SK-N-SH (cell line): ENCODE measurements at regions not wholly inside any gene's neighbourhood (a gene's known extent, or its start where the extent isn't known, plus 50 kb on each side); places are given as distances from the start of the nearest gene placed in this dataset.
A peak's percentile ranks its signal among the peaks of the same experiment; 100 is the strongest.

Experiments used
- CTCF ChIA-PET: fragments of 300-600, 350-600 bp; formaldehyde crosslinking; extraction: SDS; loops from one replicate; lab custom pipeline; 2021; lab: Yijun Ruan, JAX
- POLR2A ChIA-PET: fragments of 350-600 bp; sonication (Branson Sonifier 250); formaldehyde crosslinking; extraction: SDS; loops from one replicate; lab custom pipeline; 2020; ENCODE audit warnings: antibody characterized with exemption, inconsistent platforms; lab: Yijun Ruan, JAX
- DNase-seq: peaks from one replicate; pipeline ENCODE4 v3.0.0; 2012
- H2AFZ ChIP-seq: fragments of 200-600 bp; sonication (generic); 2 replicates; pipeline ENCODE4 v1.8.1; 2016; ENCODE audit warnings: antibody characterized with exemption, mild to moderate bottlenecking, low read depth
- H3F3A ChIP-seq: fragments of 200-600 bp; sonication (generic); replicated peaks from 2 replicates; pipeline ENCODE3; 2016; ENCODE audit warnings: antibody characterized with exemption, mild to moderate bottlenecking; ENCODE audit not compliant: insufficient read depth
- H3K27ac ChIP-seq, 2 experiments: fragments of 200-500 bp in 1 of 2; fragments of 200-600 bp in 1 of 2; sonication (Bioruptor generic) in 1 of 2; sonication (generic), shearing (Covaris generic) in 1 of 2; 2 replicates each; pipeline versions ENCODE4 v1.5.1 to v1.6.1; 2014 to 2016; ENCODE audit warnings: low read depth in 2 of 2, inconsistent platforms in 1 of 2, low read length in 1 of 2, mild to moderate bottlenecking in 1 of 2, mixed read lengths in 1 of 2
- H3K27me3 ChIP-seq: fragments of 200-600 bp; sonication (generic), shearing (Covaris generic); 2 replicates; pipeline ENCODE4 v1.6.1; 2016; ENCODE audit warnings: mixed run types; ENCODE audit not compliant: insufficient read depth
- H3K36me3 ChIP-seq, 2 experiments: fragments of 200-500 bp in 1 of 2; fragments of 200-600 bp in 1 of 2; sonication (Bioruptor generic) in 1 of 2; sonication (generic) in 1 of 2; replicated peaks in 1 of 2; 2 replicates each; pipeline versions ENCODE3 to v1.5.1; 2014 to 2016; ENCODE audit warnings: low read length in 1 of 2, mild to moderate bottlenecking in 1 of 2; ENCODE audit not compliant: insufficient read depth in 2 of 2, control insufficient read depth in 1 of 2
- H3K4me1 ChIP-seq, 2 experiments: fragments of 200-500 bp in 1 of 2; fragments of 200-600 bp in 1 of 2; sonication (Bioruptor generic) in 1 of 2; sonication (generic), shearing (Covaris generic) in 1 of 2; 2 replicates each; pipeline versions ENCODE4 v1.5.1 to v1.6.1; 2014 to 2016; ENCODE audit warnings: low read depth in 1 of 2, low read length in 1 of 2, mixed run types in 1 of 2; ENCODE audit not compliant: insufficient read depth in 2 of 2, control insufficient read depth in 1 of 2
- H3K4me2 ChIP-seq: fragments of 200-600 bp; sonication (generic), shearing (Covaris generic); 2 replicates; pipeline ENCODE4 v1.6.1; 2017; ENCODE audit warnings: mixed run types
- H3K4me3 ChIP-seq, 2 experiments: fragments of 200-500 bp in 1 of 2; fragments of 200-600 bp in 1 of 2; sonication (Bioruptor generic) in 1 of 2; sonication (generic), shearing (Covaris generic) in 1 of 2; 2 replicates each; pipeline versions ENCODE4 v1.5.1 to v1.8.1; 2014 to 2016; ENCODE audit warnings: low read depth in 2 of 2, inconsistent platforms in 1 of 2, low read length in 1 of 2, mild to moderate bottlenecking in 1 of 2, mixed read lengths in 1 of 2, moderate library complexity in 1 of 2
- H3K79me2 ChIP-seq: fragments of 200-600 bp; sonication (generic); 2 replicates; pipeline ENCODE4 v1.8.1; 2017; ENCODE audit warnings: mild to moderate bottlenecking; ENCODE audit not compliant: insufficient read depth
- H3K9ac ChIP-seq: fragments of 200-600 bp; sonication (generic); 2 replicates; pipeline ENCODE4 v1.6.1; 2017; ENCODE audit warnings: mixed run types
- H3K9me2 ChIP-seq: fragments of 200-600 bp; sonication (generic); 2 replicates; pipeline ENCODE4 v1.6.1; 2017; ENCODE audit warnings: mixed run types
- H3K9me3 ChIP-seq: fragments of 200-600 bp; sonication (generic); 2 replicates; pipeline ENCODE4 v1.6.1; 2017; ENCODE audit warnings: mixed run types, mild to moderate bottlenecking, moderate library complexity
- H4K20me1 ChIP-seq: fragments of 200-600 bp; sonication (generic); 2 replicates; pipeline ENCODE4 v1.6.1; 2017; ENCODE audit warnings: mild to moderate bottlenecking, mixed run types; ENCODE audit not compliant: insufficient read depth
- EZH2phosphoT487 ChIP-seq: fragments of 200-600 bp; sonication (generic); IDR thresholded peaks from 2 replicates; pipeline ENCODE4 v1.6.1; 2017; ENCODE audit warnings: low read depth, mixed run types, mild to moderate bottlenecking, antibody characterized with exemption, moderate library complexity, borderline replicate concordance
- FOSL2 ChIP-seq: IDR thresholded peaks from 2 replicates; pipeline ENCODE4 v1.4.0; 2012; ENCODE audit warnings: low read depth, mild to moderate bottlenecking, moderate library complexity, borderline replicate concordance
- FOXJ3 ChIP-seq: sonication (generic); formaldehyde crosslinking; IDR thresholded peaks from 2 replicates; pipeline ENCODE4 v1.5.1; 2020; ENCODE audit warnings: mild to moderate bottlenecking, missing genetic modification reagents
- FOXM1 ChIP-seq: IDR thresholded peaks from 2 replicates; pipeline ENCODE4 v1.4.0; 2012; ENCODE audit warnings: low read depth, mild to moderate bottlenecking
- GABPA ChIP-seq: IDR thresholded peaks from 2 replicates; pipeline ENCODE4 v1.4.0; 2012; ENCODE audit warnings: low read depth, mild to moderate bottlenecking
- IRF3 ChIP-seq: fragments of 150-350 bp; IDR thresholded peaks from 2 replicates; pipeline ENCODE4 v1.6.1; 2016; ENCODE audit warnings: mild to moderate bottlenecking, low read depth, low read length
- MEF2A ChIP-seq: IDR thresholded peaks from 2 replicates; pipeline ENCODE4 v1.4.0; 2012; ENCODE audit warnings: low read depth, borderline replicate concordance
- RAD21 ChIP-seq: IDR thresholded peaks from 2 replicates; pipeline ENCODE4 v1.6.1; 2012; ENCODE audit warnings: mild to moderate bottlenecking, low read length
- REST ChIP-seq: IDR thresholded peaks from 2 replicates; pipeline ENCODE4 v1.6.1; 2012; ENCODE audit warnings: mild to moderate bottlenecking, low read depth, low read length, moderate library complexity
- RFX5 ChIP-seq: IDR thresholded peaks from 2 replicates; pipeline ENCODE4 v1.6.1; 2012; ENCODE audit warnings: mild to moderate bottlenecking, improper control_type of control experiment, low read length
- RXRA ChIP-seq: IDR thresholded peaks from 2 replicates; pipeline ENCODE4 v1.4.0; 2012; ENCODE audit warnings: low read depth, mild to moderate bottlenecking, borderline replicate concordance
- TEAD4 ChIP-seq: IDR thresholded peaks from 2 replicates; pipeline ENCODE4 v1.4.0; 2012; ENCODE audit warnings: mild to moderate bottlenecking, borderline replicate concordance; ENCODE audit not compliant: insufficient read depth
- YY1 ChIP-seq: IDR thresholded peaks from 2 replicates; pipeline ENCODE4 v1.4.0; 2012; ENCODE audit warnings: low read depth, mild to moderate bottlenecking
- WGBS: methylation state at CpG from one replicate; pipeline ENCODE4 v1.1.6; 2017; ENCODE audit warnings: low lambda C conversion rate; 5-methylcytosine and 5-hydroxymethylcytosine counted together
- TF ChIP-seq, protein P1 (sequence below): IDR thresholded peaks from 2 replicates; pipeline ENCODE4 v1.4.0; 2012; ENCODE audit warnings: low read depth, borderline replicate concordance
- TF ChIP-seq, protein P2 (sequence below): fragments of 150-350 bp; IDR thresholded peaks from 2 replicates; pipeline ENCODE4 v1.6.1; 2017; ENCODE audit warnings: antibody characterized with exemption, low read length, low read depth, borderline replicate concordance
- TF ChIP-seq, protein P3 (sequence below): IDR thresholded peaks from 2 replicates; pipeline ENCODE4 v1.4.0; 2012; ENCODE audit warnings: low read depth, borderline replicate concordance

DNA sequence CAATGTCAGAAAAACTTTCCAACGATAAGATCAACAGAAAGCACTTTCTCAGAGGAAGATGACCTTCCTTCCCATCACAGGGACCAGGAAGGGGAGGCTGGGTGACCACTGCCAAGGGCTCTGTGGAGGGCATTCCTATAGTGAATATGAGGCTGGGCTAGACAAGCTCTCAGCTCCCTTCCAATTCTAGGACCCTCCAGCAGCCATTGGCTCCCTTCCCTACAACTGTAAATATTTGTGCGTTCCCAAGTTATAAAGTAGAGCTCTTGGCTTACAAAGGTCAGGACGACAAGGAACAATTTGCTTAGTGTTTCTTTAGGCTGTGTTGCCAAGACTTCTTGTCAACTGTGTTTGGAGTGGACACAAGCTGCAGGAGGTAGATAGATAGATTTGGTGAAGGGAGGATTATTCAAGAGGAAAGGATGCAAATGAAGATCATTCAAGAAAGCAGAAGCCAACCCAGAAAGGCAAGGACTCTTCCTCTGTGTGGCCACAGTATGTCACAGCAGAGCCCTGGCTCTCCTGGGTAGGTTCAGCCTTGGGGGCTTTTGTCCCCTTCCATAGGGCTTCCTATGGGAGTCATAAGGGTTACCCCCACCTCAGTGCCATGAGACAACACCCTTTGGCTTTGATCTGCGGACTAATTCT, 223.6 kb upstream of the TLE3 start:
- no peak overlapping the region for H3K9ac ChIP-seq
- no peak overlapping the region for H3K4me2 ChIP-seq
- H3K79me2 ChIP-seq = no peaks in the 10 kb centered on the region
- peak overlapping the region in 1 of 2 experiments; percentile 13; a peak in 2 of 4 replicates for H3K27ac ChIP-seq
- H3K9me3 ChIP-seq = no peaks in the 10 kb centered on the region
- H3K4me1 ChIP-seq = peaks cover 24 to 62% of the 10 kb centered on the region in 2 experiments
- H4K20me1 ChIP-seq = no peaks in the 10 kb centered on the region
- 72% methylated on average over 4 of the region's 4 CpGs for WGBS
- no peak overlapping the region for H3K4me3 ChIP-seq
- TF ChIP-seq FOXJ3 (no peak), IRF3 (no peak)
- TF ChIP-seq, all 33 proteins: peak for 0
- CTCF ChIA-PET = interaction anchor here (1.0 to 1.3 kb wide), 2 partner anchors 12 to 66 kb away, joined by 3 to 4 read pairs; no protein-coding TSS in a partner anchor
- no peaks in the 10 kb centered on the region for H3K9me2 ChIP-seq
- no peaks in the 10 kb centered on the region for H3K27me3 ChIP-seq
- H2AFZ ChIP-seq = no peak overlapping the region
- POLR2A ChIA-PET = no interaction called here
- H3K36me3 ChIP-seq = no peaks in the 10 kb centered on the region
- H3F3A ChIP-seq = peaks cover 15% of the 10 kb centered on the region
- DNase-seq = no peak

DNA sequence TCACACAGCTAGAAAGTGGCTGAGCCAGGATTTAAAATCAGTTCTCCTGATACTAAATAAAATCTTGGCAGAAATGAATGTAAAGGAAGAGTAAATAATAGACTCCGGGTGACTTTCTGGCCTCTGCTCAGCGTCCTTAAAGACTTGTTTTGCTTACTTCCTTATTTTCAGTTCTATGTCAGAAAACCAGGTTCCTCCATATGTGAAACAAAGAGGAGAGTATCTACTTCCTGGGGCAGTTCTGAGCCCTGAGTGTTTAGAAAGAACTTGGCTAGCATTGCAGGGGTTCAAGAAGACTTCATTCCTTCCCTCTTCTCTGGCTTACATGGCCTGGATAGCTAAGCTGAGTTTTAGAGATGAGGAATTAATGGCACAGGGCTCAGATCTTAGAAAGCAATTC, 222.8 kb upstream of the TLE3 start:
- H3K9me3 ChIP-seq = no peaks in the 10 kb centered on the region
- H2AFZ ChIP-seq = no peak overlapping the region
- no peaks in the 10 kb centered on the region for H4K20me1 ChIP-seq
- no peaks in the 10 kb centered on the region for H3K9me2 ChIP-seq
- peaks cover 15% of the 10 kb centered on the region for H3F3A ChIP-seq
- H3K4me2 ChIP-seq = no peak overlapping the region
- no peak for TF ChIP-seq FOXM1
- TF ChIP-seq, protein P1, sequence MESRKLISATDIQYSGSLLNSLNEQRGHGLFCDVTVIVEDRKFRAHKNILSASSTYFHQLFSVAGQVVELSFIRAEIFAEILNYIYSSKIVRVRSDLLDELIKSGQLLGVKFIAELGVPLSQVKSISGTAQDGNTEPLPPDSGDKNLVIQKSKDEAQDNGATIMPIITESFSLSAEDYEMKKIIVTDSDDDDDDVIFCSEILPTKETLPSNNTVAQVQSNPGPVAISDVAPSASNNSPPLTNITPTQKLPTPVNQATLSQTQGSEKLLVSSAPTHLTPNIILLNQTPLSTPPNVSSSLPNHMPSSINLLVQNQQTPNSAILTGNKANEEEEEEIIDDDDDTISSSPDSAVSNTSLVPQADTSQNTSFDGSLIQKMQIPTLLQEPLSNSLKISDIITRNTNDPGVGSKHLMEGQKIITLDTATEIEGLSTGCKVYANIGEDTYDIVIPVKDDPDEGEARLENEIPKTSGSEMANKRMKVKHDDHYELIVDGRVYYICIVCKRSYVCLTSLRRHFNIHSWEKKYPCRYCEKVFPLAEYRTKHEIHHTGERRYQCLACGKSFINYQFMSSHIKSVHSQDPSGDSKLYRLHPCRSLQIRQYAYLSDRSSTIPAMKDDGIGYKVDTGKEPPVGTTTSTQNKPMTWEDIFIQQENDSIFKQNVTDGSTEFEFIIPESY = no peak
- no peak for TF ChIP-seq MEF2A
- TF ChIP-seq RFX5 = no peak
- TF ChIP-seq, protein P2, sequence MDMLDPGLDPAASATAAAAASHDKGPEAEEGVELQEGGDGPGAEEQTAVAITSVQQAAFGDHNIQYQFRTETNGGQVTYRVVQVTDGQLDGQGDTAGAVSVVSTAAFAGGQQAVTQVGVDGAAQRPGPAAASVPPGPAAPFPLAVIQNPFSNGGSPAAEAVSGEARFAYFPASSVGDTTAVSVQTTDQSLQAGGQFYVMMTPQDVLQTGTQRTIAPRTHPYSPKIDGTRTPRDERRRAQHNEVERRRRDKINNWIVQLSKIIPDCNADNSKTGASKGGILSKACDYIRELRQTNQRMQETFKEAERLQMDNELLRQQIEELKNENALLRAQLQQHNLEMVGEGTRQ = no peak
- TF ChIP-seq RXRA = no peak
- no peak for TF ChIP-seq EZH2phosphoT487
- TF ChIP-seq RAD21 = no peak
- TF ChIP-seq TEAD4 = no peak
- TF ChIP-seq, protein P3, sequence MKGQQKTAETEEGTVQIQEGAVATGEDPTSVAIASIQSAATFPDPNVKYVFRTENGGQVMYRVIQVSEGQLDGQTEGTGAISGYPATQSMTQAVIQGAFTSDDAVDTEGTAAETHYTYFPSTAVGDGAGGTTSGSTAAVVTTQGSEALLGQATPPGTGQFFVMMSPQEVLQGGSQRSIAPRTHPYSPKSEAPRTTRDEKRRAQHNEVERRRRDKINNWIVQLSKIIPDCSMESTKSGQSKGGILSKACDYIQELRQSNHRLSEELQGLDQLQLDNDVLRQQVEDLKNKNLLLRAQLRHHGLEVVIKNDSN = no peak
- TF ChIP-seq FOSL2 = no peak
- no peak for TF ChIP-seq YY1
- TF ChIP-seq REST = no peak
- no peak for TF ChIP-seq GABPA
- DNase-seq = no peak
- POLR2A ChIA-PET = no interaction called here
- H3K4me3 ChIP-seq = no peak overlapping the region
- no peak overlapping the region for H3K9ac ChIP-seq
- H3K27ac ChIP-seq = peak overlapping the region in 1 of 2 experiments; percentile 10; a peak in 2 of 4 replicates
- H3K27me3 ChIP-seq = no peaks in the 10 kb centered on the region
- no peaks in the 10 kb centered on the region for H3K79me2 ChIP-seq
- H3K36me3 ChIP-seq = no peaks in the 10 kb centered on the region
- WGBS = 74% methylated on average over 2 of the region's 2 CpGs
- CTCF ChIA-PET = no interaction called here
- peaks cover 24 to 63% of the 10 kb centered on the region in 2 experiments for H3K4me1 ChIP-seq
